GM19240 (cell line): ENCODE measurements at regions not wholly inside any gene's neighbourhood (a gene's known extent, or its start where the extent isn't known, plus 50 kb on each side); places are given as distances from the start of the nearest gene placed in this dataset.
"Not testable (repeated sequence)": the region's sequence is repeated elsewhere in the genome, so short reads cannot be mapped to it uniquely, and the experiment has no call there.

Experiments used
- DNase-seq: peaks from one replicate; pipeline ENCODE4 v3.0.0; 2011; ENCODE audit warnings: low spot score; ENCODE audit not compliant: insufficient read length

- DNase-seq = no peak
Observed at GRCh38 chr3:124632566-124633140, 97.6 kb upstream of the UMPS start.

DNA sequence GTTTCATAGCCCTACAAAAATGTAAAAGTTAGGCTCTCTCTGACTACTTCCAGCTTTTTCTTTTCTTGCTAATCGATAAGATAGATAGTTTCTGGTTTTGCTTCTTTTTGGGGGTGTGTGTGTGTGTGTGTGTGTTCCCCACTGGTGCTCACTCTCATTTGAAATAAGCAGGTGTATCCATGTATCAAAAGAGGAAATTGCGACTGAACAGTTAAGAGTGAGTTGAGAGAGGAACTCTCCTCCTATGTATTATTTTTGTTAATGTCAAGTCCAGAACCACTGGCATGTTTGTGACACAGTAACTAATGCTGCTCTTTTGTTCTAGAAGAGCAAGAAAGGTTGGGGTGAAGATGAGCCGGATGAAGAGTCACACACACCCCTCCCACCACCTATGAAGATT is 96.7 kb upstream of the UMPS start:
- no peak for DNase-seq

- peak; percentile 15 for DNase-seq
Observed at GRCh38 chr3:124634210-124635168, 95.8 kb upstream of the UMPS start.

DNA sequence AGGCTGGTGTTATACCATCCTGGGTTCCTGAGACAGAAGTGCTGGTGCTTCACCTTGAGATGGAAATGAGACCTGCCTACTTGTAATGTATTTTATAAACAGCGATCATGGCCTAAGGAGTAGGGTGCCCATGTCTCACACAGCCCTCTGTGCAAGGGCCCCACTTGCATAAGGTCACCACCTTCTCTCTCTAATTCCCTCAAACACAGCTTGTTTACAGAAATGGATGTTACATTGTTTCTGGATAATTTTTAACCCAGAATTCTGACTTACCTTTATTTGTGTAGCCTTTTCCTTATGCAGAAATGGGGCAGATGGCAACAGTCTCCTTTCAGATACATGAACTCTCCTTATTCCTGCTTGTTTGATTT is 95.1 kb upstream of the UMPS start:
- DNase-seq = no peak

GRCh38 chr3:124636101-124636862 is 94.0 kb upstream of the UMPS start:
- DNase-seq = no peak

GRCh38 chr3:124636863-124637296 is 93.4 kb upstream of the UMPS start:
- no peak for DNase-seq

DNA sequence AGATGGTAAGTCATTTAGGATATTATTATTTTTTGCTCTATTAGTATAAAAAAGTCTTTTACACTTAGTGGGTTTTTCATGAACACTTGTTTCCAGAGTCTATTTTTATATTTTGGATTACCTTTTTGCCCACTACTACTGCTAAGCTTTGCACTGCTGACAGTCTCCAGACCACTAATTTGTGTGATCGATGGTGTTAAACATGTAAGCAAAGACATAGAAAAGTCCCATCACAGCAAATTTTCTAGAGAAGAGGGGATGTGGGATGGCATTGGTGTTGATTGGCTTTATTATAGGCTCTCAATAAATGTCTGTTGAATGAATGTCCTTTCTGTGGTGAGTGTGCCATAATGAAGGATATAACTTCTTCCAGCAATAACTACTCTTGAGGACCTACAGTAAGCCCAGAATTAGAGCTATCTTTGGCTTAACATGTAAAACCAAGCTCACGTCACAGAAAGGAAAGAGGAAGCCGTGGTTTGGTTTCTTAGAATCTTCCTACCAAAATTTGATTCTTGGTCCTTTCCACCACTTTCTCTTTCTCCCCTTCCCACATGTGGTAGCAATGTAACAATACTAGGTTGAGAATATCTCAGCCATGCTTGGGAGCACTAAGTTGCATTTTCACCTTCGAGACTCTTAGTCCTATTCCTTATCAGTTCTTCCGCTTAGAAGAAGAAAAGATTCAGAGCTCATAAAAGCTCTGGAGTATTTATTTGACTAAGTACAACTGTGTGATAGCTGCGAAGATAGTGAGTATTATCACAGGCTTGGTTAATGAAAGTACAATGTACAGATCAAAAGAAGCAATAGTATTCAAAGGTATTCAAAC is 90.6 kb upstream of the UMPS start:
- DNase-seq = no peak

GRCh38 chr3:124640635-124641306 is 89.5 kb upstream of the UMPS start:
- no peak for DNase-seq

DNA sequence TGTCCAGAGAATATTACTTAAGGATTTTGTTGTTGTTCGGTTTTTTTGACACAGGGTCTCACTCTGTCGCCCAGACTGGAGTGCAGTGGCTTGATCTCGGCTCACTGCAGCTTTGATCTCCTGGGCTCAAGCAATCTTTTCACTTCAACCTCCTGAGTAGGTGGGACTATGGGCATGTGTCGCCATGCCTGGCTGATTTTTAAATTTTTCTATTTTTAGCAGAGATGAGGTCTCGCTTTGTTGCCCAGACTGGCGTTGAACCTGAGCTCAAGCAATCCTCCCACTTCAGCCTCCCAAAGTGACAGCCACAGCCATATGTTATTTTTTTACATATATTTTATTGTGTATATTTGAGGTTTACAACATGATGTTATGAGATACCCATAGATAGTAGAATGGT is 86.8 kb upstream of the UMPS start:
- no peak for DNase-seq

DNA sequence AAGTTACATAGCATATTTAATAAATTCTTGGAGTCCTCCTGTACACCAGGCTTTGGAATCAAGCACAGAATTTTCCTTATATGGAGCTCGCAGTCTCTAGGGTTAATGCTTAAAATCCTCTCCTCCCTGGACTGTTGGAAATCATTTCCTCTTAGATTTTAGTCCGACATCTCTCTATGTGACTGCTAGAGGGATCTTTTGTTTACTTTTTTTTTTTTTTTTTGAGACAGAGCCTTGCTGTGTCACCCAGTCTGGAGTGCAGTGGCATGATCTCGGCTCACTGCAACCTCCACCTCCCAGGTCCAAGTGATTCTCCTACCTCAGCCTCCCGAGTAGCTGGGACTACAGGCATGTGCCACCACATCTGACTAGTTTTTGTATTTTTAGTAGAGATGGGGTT is 84.1 kb upstream of the UMPS start:
- not testable (repeated sequence) for DNase-seq

DNA sequence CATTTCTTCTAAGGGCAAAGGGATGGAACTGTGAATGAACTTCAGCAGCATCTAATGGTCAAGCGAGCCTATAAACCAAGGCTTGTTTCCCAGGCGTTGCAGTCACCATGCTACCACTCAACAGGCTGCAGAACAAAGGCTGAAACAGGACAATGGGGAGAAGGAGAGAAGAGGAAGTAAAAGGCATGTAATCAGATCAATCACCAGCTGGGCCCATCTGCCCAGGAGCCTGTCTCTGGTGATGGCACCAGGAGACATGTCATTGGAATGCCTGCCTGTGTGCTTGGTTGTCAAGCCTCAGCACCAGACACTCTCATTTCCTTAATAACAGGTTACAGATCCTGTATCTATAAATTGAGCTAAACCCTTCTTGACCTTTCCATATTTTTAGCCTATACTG is 81.7 kb upstream of the UMPS start:
- DNase-seq = no peak

DNA sequence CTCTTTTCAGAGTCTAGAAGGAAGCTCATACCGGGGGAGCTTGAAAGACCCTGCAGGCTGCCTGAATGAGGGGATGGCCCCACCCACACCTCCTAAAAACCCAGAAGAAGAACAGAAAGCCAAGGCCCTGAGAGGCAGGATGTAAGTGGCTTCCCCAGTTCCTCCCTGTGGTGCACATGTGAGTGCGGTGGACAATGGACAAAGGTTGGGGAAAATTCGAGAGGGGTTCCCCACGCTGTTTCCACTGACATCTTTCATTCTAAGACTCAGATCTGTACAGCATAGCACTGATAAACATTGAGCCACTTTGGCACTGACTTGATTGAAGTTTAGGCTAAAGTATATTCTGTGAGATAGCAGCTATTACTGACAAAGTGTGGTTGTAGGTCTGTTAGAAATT is 79.5 kb upstream of the UMPS start:
- DNase-seq = no peak

DNA sequence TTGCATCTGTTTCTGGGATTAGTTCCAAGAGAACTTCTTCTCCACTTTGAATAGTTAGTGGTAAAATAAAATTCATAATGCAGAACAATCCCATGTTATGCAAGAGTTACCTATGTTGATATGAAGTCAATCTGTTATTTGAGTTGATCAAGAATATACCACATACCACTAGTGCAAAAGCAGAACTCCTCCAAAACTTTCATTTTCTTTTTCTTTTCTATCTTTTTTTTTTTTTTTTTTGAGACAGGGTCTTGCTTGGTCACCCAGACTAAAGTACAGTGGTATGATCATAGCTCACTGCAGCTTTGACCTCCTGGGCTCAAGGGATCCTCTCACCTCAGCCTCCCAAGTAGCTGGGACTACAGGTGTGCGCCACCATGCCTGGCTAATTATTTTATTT is 78.8 kb upstream of the UMPS start:
- not testable (repeated sequence) for DNase-seq

DNA sequence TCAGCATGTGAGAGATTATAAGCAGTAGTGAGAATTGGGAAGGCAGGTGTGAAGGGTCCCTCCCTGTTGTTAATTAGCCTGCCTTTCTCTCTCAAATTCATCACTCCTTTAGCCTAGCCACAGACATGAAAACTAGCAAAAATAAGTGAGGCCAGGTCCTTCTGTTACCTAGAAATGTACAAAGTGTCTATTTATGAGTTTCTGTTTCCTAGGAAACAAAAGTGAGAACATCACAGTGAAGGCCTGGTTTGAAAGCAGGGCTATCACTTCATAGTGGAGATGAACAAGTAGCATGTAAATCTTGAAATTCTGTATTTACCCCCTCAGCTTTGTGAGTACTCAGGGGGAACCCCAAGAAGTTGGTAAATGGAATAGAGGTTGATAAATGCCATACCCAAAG is 78.2 kb upstream of the UMPS start:
- DNase-seq = no peak

- no peak for DNase-seq
Observed at GRCh38 chr3:124653071-124653796, 77.0 kb upstream of the UMPS start.

DNA sequence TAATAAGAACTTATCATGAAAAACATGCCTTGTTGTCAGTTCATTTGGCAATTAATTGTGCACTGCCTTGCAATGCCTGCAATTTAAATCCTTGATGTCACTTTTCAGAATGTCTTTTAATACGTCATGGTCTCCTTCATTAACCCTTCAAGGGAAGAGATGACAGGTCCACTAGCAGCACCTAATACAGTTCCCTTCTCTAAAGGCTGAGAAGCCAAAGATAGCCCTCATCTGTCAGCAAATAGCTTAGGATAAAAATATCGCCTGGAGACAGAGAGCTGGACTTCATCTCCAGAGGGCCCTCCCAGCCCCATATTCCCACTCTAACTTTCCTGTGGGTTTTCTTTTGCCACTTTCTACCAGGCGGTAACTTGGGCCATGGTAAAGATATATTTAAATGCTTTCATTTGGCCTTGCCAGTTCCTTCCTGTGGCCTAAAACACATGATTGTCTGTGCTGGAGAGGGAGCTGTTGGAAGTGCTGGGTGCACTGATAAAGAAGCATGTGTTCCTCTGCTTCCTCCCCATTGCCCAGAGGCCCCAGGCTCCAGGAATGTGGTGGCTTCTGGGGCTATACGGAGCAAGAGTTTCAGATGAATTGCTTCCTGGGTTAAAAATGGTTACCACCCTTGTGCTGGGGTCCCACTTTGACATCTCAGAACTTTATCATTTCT is 76.3 kb upstream of the UMPS start:
- DNase-seq = no peak

GRCh38 chr3:124654470-124654845 is 75.8 kb upstream of the UMPS start:
- DNase-seq = no peak

DNA sequence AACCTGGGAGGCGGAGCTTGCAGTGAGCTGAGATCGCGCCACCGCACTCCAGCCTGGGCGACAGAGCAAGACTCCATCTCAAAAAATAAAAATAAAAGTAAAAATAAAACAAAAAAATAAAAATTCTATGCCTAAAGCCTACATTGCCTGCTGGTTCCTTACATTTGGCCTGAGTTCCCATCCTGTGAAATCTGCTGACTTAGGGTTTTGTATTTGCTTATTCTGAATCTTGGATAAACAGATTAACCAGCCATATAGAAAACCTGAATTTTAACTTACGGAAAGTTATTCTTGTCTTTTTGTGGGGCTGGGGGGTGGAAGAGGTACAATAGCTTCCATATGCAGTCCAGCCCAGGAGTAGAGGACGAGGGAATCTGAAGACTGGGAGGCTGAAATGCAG is 73.7 kb upstream of the UMPS start:
- no peak for DNase-seq

GRCh38 chr3:124657138-124657537 is 73.1 kb upstream of the UMPS start:
- DNase-seq = no peak

DNA sequence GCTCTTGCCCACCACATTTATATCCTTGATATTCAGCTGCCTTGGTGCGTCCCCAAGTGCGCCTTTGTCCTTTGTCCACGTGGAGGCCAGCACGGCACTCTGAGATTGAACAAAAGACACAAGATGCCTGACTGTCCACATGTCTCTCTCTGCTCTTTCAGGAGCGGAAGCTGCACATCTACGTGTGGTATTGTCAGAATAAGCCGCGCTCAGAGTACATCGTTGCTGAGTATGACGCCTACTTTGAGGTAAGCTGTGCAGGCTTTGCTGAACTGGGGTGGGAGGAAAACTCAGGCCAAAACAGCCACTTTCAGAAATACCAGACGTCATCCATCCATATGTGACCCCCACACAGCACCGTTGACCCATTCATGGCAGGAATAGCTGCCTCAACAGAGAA is 72.0 kb upstream of the UMPS start:
- DNase-seq = no peak
